Motor neuron (in vitro differentiated cells): ENCODE measurements at regions not wholly inside any gene's neighbourhood (a gene's known extent, or its start where the extent isn't known, plus 50 kb on each side); places are given as distances from the start of the nearest gene placed in this dataset.

Source experiments
- ATAC-seq, 8 experiments: fragments of 200-7000 bp; cut with Tn5 transposase; replicated peaks in 6 of 8; 2 replicates each; pipeline ENCODE4 v1.8.0; 2021; ENCODE audit warnings: mild to moderate bottlenecking in 8 of 8, moderate library complexity in 8 of 8
- H3K27ac ChIP-seq, 2 donors: fragments of 250-450 bp; sonication (Bioruptor Pico); 2 replicates each; pipeline ENCODE4 v1.9.0; 2021; ENCODE audit warnings: antibody characterized with exemption in 2 of 2, mild to moderate bottlenecking in 2 of 2, moderate library complexity in 1 of 2
- H3K4me1 ChIP-seq, 2 donors: fragments of 250-450 bp; sonication (Bioruptor Pico); replicated peaks in 1 of 2; 2 replicates each; pipeline ENCODE4 v1.6.1; 2021; ENCODE audit warnings: antibody characterized with exemption in 2 of 2, mild to moderate bottlenecking in 2 of 2, moderate library complexity in 1 of 2
- H3K4me3 ChIP-seq, 5 donors: fragments of 250-450 bp; sonication (Bioruptor Pico); 2 replicates each; pipeline ENCODE4 v1.9.0; 2021; ENCODE audit warnings: antibody characterized with exemption in 5 of 5, mild to moderate bottlenecking in 5 of 5, moderate library complexity in 4 of 5
- WGBS, 10 experiments: fragments of 450-650 bp; shearing (Covaris generic); methylation state at CpG; one replicate each; pipeline ENCODE4 v1.0.0; 2022; 5-methylcytosine and 5-hydroxymethylcytosine counted together
- in situ Hi-C, 9 experiments: fragments of 400-800 bp; cut with MboI; loops; one replicate each; pipeline ENCODE4 v1.15.0; 2021; ENCODE audit warnings: low sequenced_read_pairs in 9 of 9, low pct_unique_long_range_greater_than_20kb in 2 of 9; ENCODE audit not compliant: unreplicated experiment in 9 of 9

GRCh38 chr5:158406884-158407823 lies 548.2 kb upstream of the CLINT1 start:
- H3K4me3 ChIP-seq: no peak overlapping the region
- ATAC-seq: peak in 2 of 8 experiments; percentile 43 to 59
- WGBS, 10 experiments: 14 to 100% (median 47%) methylated on average over 1 to 4 of the region's 4 CpGs
- no peaks in the 10 kb centered on the region for H3K4me1 ChIP-seq
- H3K27ac ChIP-seq: no peak overlapping the region
- in situ Hi-C loops: no loop called here

GRCh38 chr5:158398360-158399201 lies 539.6 kb upstream of the CLINT1 start:
- no peak overlapping the region for H3K4me3 ChIP-seq
- in situ Hi-C loops: no loop called here
- WGBS, 10 experiments: 0 to 100% (median 46%) methylated on average over 1 to 6 of the region's 6 CpGs; no CpG with 5 or more reads in 1 of the 10 experiments
- peaks cover 0 to 2% of the 10 kb centered on the region in 2 donors for H3K4me1 ChIP-seq
- H3K27ac ChIP-seq: no peak overlapping the region
- no peak for ATAC-seq

- in situ Hi-C loops: no loop called here
- ATAC-seq: no peak
- 14 to 100% (median 91%) methylated on average over 1 to 5 of the region's 6 CpGs for WGBS, 10 experiments
- no peak overlapping the region for H3K27ac ChIP-seq
- peaks cover 0 to 2% of the 10 kb centered on the region in 2 donors for H3K4me1 ChIP-seq
- H3K4me3 ChIP-seq: no peak overlapping the region
Observed at GRCh38 chr5:158397278-158397677, 538.3 kb upstream of the CLINT1 start.

GRCh38 chr5:158394102-158394501 lies 535.2 kb upstream of the CLINT1 start:
- Histone ChIP-seq H3K27ac (no peak overlapping the region), H3K4me3 (no peak overlapping the region), H3K4me1 (peaks cover 0 to 4% of the 10 kb centered on the region in 2 donors)
- in situ Hi-C loops: no loop called here
- ATAC-seq: no peak

- ATAC-seq: no peak
- H3K4me3 ChIP-seq: no peak overlapping the region
- H3K4me1 ChIP-seq: peaks cover 0 to 5% of the 10 kb centered on the region in 2 donors
- WGBS, 10 experiments: 0 to 100% (median 72%) methylated on average over 1 to 3 of the region's 3 CpGs; no CpG with 5 or more reads in 2 of the 10 experiments
- in situ Hi-C loops: no loop called here
- H3K27ac ChIP-seq: no peak overlapping the region
Observed at GRCh38 chr5:158393457-158393856, 534.5 kb upstream of the CLINT1 start.

- no peak overlapping the region for H3K4me3 ChIP-seq
- H3K4me1 ChIP-seq: peaks cover 0 to 7% of the 10 kb centered on the region in 2 donors
- H3K27ac ChIP-seq: no peak overlapping the region
- WGBS, 10 experiments: 57 to 100% (median 87%) methylated on average over 1 to 2 of the region's 2 CpGs; no CpG with 5 or more reads in 2 of the 10 experiments
- no peak for ATAC-seq
- in situ Hi-C loops: no loop called here
Observed at GRCh38 chr5:158392753-158393152, 533.8 kb upstream of the CLINT1 start.

- in situ Hi-C loops: no loop called here
Observed at GRCh38 chr5:158390577-158390976, 531.6 kb upstream of the CLINT1 start.

GRCh38 chr5:158389786-158390185 lies 530.8 kb upstream of the CLINT1 start:
- H3K4me1 ChIP-seq: peaks cover 0 to 7% of the 10 kb centered on the region in 2 donors
- no peak for ATAC-seq
- no peak overlapping the region for H3K27ac ChIP-seq
- WGBS, 10 experiments: 0 to 87% (median 80%) methylated on average over 1 to 3 of the region's 4 CpGs; no CpG with 5 or more reads in 3 of the 10 experiments
- no peak overlapping the region for H3K4me3 ChIP-seq
- in situ Hi-C loops: no loop called here

More at GRCh38 chr5:158390577-158390976, 531.6 kb upstream of the CLINT1 start:
- 0 to 89% (median 20%) methylated on average over 1 of the region's 1 CpG; no CpG with 5 or more reads in 5 of the 10 experiments for WGBS, 10 experiments
- Histone ChIP-seq H3K27ac (no peak overlapping the region), H3K4me1 (peaks cover 0 to 7% of the 10 kb centered on the region in 2 donors), H3K4me3 (no peak overlapping the region)
- ATAC-seq: peak in 1 of 8 experiments; percentile 25

- peaks cover 0 to 7% of the 10 kb centered on the region in 2 donors for H3K4me1 ChIP-seq
- no peak overlapping the region for H3K27ac ChIP-seq
- ATAC-seq: no peak
- in situ Hi-C loops: no loop called here
- no peak overlapping the region for H3K4me3 ChIP-seq
- 80 to 100% (median 93%) methylated on average over 1 to 8 of the region's 9 CpGs; no CpG with 5 or more reads in 1 of the 10 experiments for WGBS, 10 experiments
Observed at GRCh38 chr5:158388021-158388420, 529.1 kb upstream of the CLINT1 start.

- no peak for ATAC-seq
- Histone ChIP-seq H3K4me3 (no peak overlapping the region), H3K4me1 (peaks cover 0 to 7% of the 10 kb centered on the region in 2 donors), H3K27ac (no peak overlapping the region)
- in situ Hi-C loops: no loop called here
- WGBS, 10 experiments: 17 to 100% (median 33%) methylated on average over 1 of the region's 1 CpG; no CpG with 5 or more reads in 3 of the 10 experiments
Observed at GRCh38 chr5:158387499-158387898, 528.6 kb upstream of the CLINT1 start.

GRCh38 chr5:158385982-158386381 lies 527.0 kb upstream of the CLINT1 start:
- Histone ChIP-seq H3K27ac (no peak overlapping the region), H3K4me1 (peaks cover 8 to 12% of the 10 kb centered on the region in 2 donors), H3K4me3 (no peak overlapping the region)
- ATAC-seq: no peak
- WGBS, 10 experiments: 33 to 100% (median 83%) methylated on average over 1 to 3 of the region's 3 CpGs
- in situ Hi-C loops: no loop called here

- peak in 5 of 8 experiments; percentile 23 to 87 (median 57) for ATAC-seq
- Histone ChIP-seq H3K4me3 (no peak overlapping the region), H3K27ac (no peak overlapping the region), H3K4me1 (peaks cover 8% of the 10 kb centered on the region in 2 donors)
- 0 to 78% (median 49%) methylated on average over 1 of the region's 1 CpG; no CpG with 5 or more reads in 4 of the 10 experiments for WGBS, 10 experiments
- in situ Hi-C loops: no loop called here
Observed at GRCh38 chr5:158384535-158385481, 525.9 kb upstream of the CLINT1 start.
